Peyer's patch (tissue), 4 donors: ENCODE measurements at regions not wholly inside any gene's neighbourhood (a gene's known extent, or its start where the extent isn't known, plus 50 kb on each side); places are given as distances from the start of the nearest gene placed in this dataset.

ENCODE experiments used
- DNase-seq, 3 donors: peaks; one replicate each; pipeline ENCODE4 v3.0.0-alpha.2; 2017 to 2019
- H3K27ac ChIP-seq, 4 donors: fragments of 200-600 bp; sonication (generic); one replicate each; pipeline ENCODE4 v1.5.1; 2016 to 2019
- H3K27me3 ChIP-seq, 2 donors: fragments of 200-600 bp; sonication (generic); one replicate each; pipeline ENCODE4 v1.5.1; 2019
- H3K36me3 ChIP-seq, 3 donors: fragments of 200-600 bp; sonication (generic); one replicate each; pipeline ENCODE4 v1.5.1; 2016 to 2019
- H3K4me1 ChIP-seq, 4 donors: fragments of 200-600 bp; sonication (generic); one replicate each; pipeline ENCODE4 v1.5.1; 2016 to 2019
- H3K4me3 ChIP-seq, 4 donors: fragments of 200-600 bp; sonication (generic); 1 replicate in 3 of 4; 2 replicates in 1 of 4; pipeline ENCODE4 v1.5.1; 2016 to 2019; ENCODE audit warnings: mild to moderate bottlenecking in 1 of 4
- H3K9me3 ChIP-seq, 4 donors: fragments of 200-600 bp; sonication (generic); one replicate each; pipeline ENCODE4 v1.5.1; 2016 to 2019; ENCODE audit warnings: mild to moderate bottlenecking in 1 of 4
- CTCF ChIP-seq, 6 experiments: fragments of 450-650 bp in 4 of 6; fragments of 200-600 bp in 2 of 6; sonication (generic) in 1 of 6; IDR thresholded peaks; one replicate each; pipeline ENCODE4 v1.5.1; 2017 to 2019; ENCODE audit warnings: antibody characterized with exemption in 6 of 6, mild to moderate bottlenecking in 3 of 6, moderate library complexity in 1 of 6
- POLR2A ChIP-seq, 2 donors: fragments of 450-650 bp; IDR thresholded peaks; one replicate each; pipeline ENCODE4 v1.5.1; 2017; ENCODE audit warnings: antibody characterized with exemption in 2 of 2, mild to moderate bottlenecking in 2 of 2, moderate library complexity in 2 of 2

DNA sequence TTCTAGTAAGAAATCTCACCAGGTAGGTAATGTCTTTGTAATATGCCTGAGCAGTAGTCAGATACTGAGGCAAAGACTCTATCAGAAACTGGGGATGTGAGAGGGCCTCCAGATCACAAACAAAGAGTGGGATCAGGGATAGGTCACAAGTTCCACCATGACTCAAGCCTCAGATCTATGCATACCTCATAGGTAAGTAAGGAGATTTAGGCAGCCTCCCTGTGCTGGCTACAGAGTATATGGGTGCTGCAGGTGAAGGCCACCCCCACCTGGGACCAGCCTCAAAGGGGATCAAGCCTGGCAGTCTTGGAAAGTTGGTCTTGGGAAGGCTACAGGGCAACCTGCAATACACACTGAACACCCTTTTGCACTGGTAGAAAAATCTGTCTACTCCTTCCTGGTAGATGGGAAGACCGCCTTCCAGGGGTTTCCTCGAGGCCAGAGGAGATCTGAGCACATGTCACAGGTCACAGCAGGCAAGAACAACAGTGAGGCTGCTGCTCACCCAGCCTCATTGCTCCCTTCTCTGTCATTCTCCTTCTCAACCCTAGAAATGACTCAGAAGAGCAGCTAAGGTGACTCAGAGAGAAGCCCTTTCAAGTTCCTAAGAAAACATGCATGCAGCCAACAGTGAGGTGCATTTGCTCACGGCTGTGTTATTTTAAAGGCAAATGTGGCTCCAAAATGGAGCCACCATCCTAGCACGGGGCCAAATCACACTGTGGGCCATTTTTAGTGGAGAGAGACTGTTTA is 143.4 kb upstream of the CDKN3 start:
- H3K4me1 ChIP-seq = no peaks in the 10 kb centered on the region
- no peaks in the 10 kb centered on the region for H3K9me3 ChIP-seq
- TF ChIP-seq CTCF (IDR thresholded peaks at IDR 0.05) = no peak
- no peak for TF ChIP-seq POLR2A (IDR thresholded peaks at IDR 0.05)
- no peak overlapping the region for H3K4me3 ChIP-seq
- no peak overlapping the region for H3K27ac ChIP-seq
- no peak for DNase-seq
- no peaks in the 10 kb centered on the region for H3K27me3 ChIP-seq
- no peaks in the 10 kb centered on the region for H3K36me3 ChIP-seq

DNA sequence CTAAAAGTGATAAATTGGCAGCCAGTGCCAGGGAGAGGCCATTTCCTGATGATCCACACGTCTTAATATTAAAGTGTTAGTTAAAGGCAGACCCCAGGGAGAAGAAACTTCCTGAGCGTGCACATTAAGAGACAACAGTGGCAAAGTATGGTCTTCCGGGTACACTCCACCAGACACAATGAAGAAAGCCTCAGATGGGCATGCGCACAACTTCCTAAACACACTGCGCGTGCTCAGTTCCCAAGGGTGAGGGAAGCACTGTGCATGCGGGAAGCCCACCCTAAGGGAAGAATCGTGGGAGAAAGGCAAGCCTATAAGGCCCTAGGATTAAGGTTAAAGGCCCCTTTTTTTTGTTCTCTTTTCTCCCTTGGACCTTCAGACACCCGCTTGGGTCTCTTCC is 140.7 kb upstream of the CDKN3 start:
- no peak for TF ChIP-seq POLR2A (IDR thresholded peaks at IDR 0.05)
- no peak for TF ChIP-seq CTCF (IDR thresholded peaks at IDR 0.05)
- H3K9me3 ChIP-seq = no peaks in the 10 kb centered on the region
- DNase-seq = no peak
- H3K36me3 ChIP-seq = no peaks in the 10 kb centered on the region
- H3K4me1 ChIP-seq = no peaks in the 10 kb centered on the region
- no peak overlapping the region for H3K4me3 ChIP-seq
- H3K27me3 ChIP-seq = no peaks in the 10 kb centered on the region
- no peak overlapping the region for H3K27ac ChIP-seq

- Histone ChIP-seq H3K36me3 (no peaks in the 10 kb centered on the region), H3K4me3 (no peak overlapping the region), H3K27ac (no peak overlapping the region), H3K4me1 (no peaks in the 10 kb centered on the region), H3K27me3 (no peaks in the 10 kb centered on the region), H3K9me3 (no peaks in the 10 kb centered on the region)
- TF ChIP-seq POLR2A (IDR thresholded peaks at IDR 0.05) (no peak), CTCF (IDR thresholded peaks at IDR 0.05) (no peak)
- DNase-seq = no peak
Measured at GRCh38 chr14:54257424-54257823, 139.4 kb upstream of the CDKN3 start.

DNA sequence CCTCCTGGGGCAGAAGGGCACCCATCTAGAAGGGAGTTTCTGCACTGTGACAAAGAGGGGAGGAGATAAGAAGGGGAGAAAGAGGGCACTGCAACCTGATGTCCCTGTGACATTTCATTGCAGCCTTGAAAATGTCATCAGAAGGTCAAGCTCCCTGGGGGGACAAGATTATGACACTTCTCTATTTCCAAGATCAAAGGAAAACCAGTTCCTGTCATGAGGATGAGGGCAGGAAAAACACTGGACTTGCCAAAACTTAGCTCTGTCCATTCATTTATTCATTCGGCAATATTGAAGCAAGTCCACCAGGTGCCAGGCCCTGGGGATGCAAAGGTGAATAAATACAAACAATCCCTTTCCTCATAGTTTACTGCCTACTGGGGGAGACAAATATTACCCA is 138.4 kb upstream of the CDKN3 start:
- Histone ChIP-seq H3K36me3 (no peaks in the 10 kb centered on the region), H3K4me1 (no peaks in the 10 kb centered on the region), H3K9me3 (no peaks in the 10 kb centered on the region), H3K27ac (no peak overlapping the region), H3K4me3 (no peak overlapping the region), H3K27me3 (no peaks in the 10 kb centered on the region)
- no peak for DNase-seq
- no peak for TF ChIP-seq POLR2A (IDR thresholded peaks at IDR 0.05)
- no peak for TF ChIP-seq CTCF (IDR thresholded peaks at IDR 0.05)

GRCh38 chr14:54259821-54260220 is 137.0 kb upstream of the CDKN3 start:
- DNase-seq = no peak

More at GRCh38 chr14:54259821-54260220, 137.0 kb upstream of the CDKN3 start:
- no peaks in the 10 kb centered on the region for H3K27me3 ChIP-seq
- H3K36me3 ChIP-seq = no peaks in the 10 kb centered on the region
- TF ChIP-seq POLR2A (IDR thresholded peaks at IDR 0.05) = no peak
- no peak for TF ChIP-seq CTCF (IDR thresholded peaks at IDR 0.05)
- no peaks in the 10 kb centered on the region for H3K4me1 ChIP-seq
- H3K4me3 ChIP-seq = no peak overlapping the region
- no peaks in the 10 kb centered on the region for H3K9me3 ChIP-seq
- H3K27ac ChIP-seq = no peak overlapping the region
